H1 (cell line): ENCODE measurements at regions not wholly inside any gene's neighbourhood (a gene's known extent, or its start where the extent isn't known, plus 50 kb on each side); places are given as distances from the start of the nearest gene placed in this dataset.

Experiments used
- BACH1 ChIP-seq: IDR thresholded peaks from 2 replicates; pipeline ENCODE4 v1.6.1; 2012; ENCODE audit warnings: low read length, improper control_type of control experiment
- CEBPB ChIP-seq: IDR thresholded peaks from 2 replicates; pipeline ENCODE4 v1.6.1; 2012; ENCODE audit warnings: low read depth, low read length
- CTCF ChIP-seq, 3 experiments: IDR thresholded peaks; 1 replicate in 2 of 3; 2 replicates in 1 of 3; pipeline versions ENCODE4 v1.5.1 to v1.6.1; 2011; ENCODE audit warnings: low read length in 3 of 3, mild to moderate bottlenecking in 3 of 3, inconsistent platforms in 2 of 3, low read depth in 1 of 3, moderate library complexity in 1 of 3; ENCODE audit not compliant: insufficient read depth in 1 of 3; ENCODE audit errors: control extremely low read depth in 1 of 3
- EZH2 ChIP-seq: fragments of 200-600 bp; sonication (generic); IDR thresholded peaks from 2 replicates; pipeline ENCODE4 v1.7.1; 2012; ENCODE audit warnings: low read depth, mild to moderate bottlenecking, moderate library complexity, low read length, inconsistent platforms; ENCODE audit not compliant: severe bottlenecking
- KDM1A ChIP-seq: fragments of 200-600, 300-600 bp; sonication (generic); IDR thresholded peaks from 2 replicates; pipeline ENCODE4 v1.7.1; 2016; ENCODE audit warnings: mild to moderate bottlenecking, low read length, borderline replicate concordance
- RFX5 ChIP-seq: IDR thresholded peaks from 2 replicates; pipeline ENCODE4 v1.6.1; 2011; ENCODE audit warnings: low read depth, low read length, improper control_type of control experiment, borderline replicate concordance
- SIN3A ChIP-seq, 2 experiments: IDR thresholded peaks in 1 of 2; conservative IDR thresholded peaks in 1 of 2; 2 replicates each; pipeline ENCODE4 v1.6.1; 2011 to 2012; ENCODE audit warnings: low read length in 2 of 2, improper control_type of control experiment in 1 of 2, low read depth in 1 of 2, mild to moderate bottlenecking in 1 of 2
- SP2 ChIP-seq: IDR thresholded peaks from 2 replicates; pipeline ENCODE4 v1.6.1; 2012; ENCODE audit warnings: mild to moderate bottlenecking, low read length, inconsistent platforms

- no peak for TF ChIP-seq RFX5
- TF ChIP-seq CTCF (IDR thresholded peaks at IDR 0.05; ENCODE audit: control extremely low read depth in 1 of 3, insufficient read depth in 1 of 3, low read depth in 1 of 3, low read length in 3 of 3): no peak
- TF ChIP-seq KDM1A: no peak
- no peak for TF ChIP-seq SIN3A (conservative IDR thresholded peaks at IDR 0.05 in 1 of 2, IDR thresholded peaks at IDR 0.05 in 1 of 2; ENCODE audit: low read depth in 1 of 2, low read length in 2 of 2)
- no peak for TF ChIP-seq BACH1
- no peak for TF ChIP-seq EZH2
- TF ChIP-seq CEBPB: no peak
- no peak for TF ChIP-seq SP2
Observed at GRCh38 chr2:237250599-237250998, 163.4 kb downstream of the COL6A3 start.
